K562 (cell line): ENCODE measurements at regions not wholly inside any gene's neighbourhood (a gene's known extent, or its start where the extent isn't known, plus 50 kb on each side); places are given as distances from the start of the nearest gene placed in this dataset.

Source experiments
- ATAC-seq: fragments of 200-7000 bp; cut with Tn5 transposase; 3 replicates; pipeline ENCODE4 v1.9.1; 2020; ENCODE audit warnings: moderate library complexity
- BruUV-seq: library from RNA; stranded (reverse); fragments of 400-500 nt; replicated peaks from 2 replicates; lab custom pipeline; 2021; lab: Mats Ljungman, UMichigan
- CTCF ChIA-PET: fragments of 300-600 bp; formaldehyde crosslinking; extraction: SDS; loops from one replicate; lab custom pipeline; 2021; ENCODE audit warnings: low intra/inter-chr PET ratio; lab: Yijun Ruan, JAX
- POLR2A ChIA-PET: fragments of 300-600, 350-650 bp; sonication (Branson Sonifier 250); formaldehyde crosslinking; extraction: SDS; loops from one replicate; lab custom pipeline; 2021; ENCODE audit warnings: antibody characterized with exemption, inconsistent platforms; lab: Yijun Ruan, JAX
- DNase-seq, 4 experiments: peaks; one replicate each; pipeline versions ENCODE4 v3.0.0 to v3.0.0-alpha.2; 2011 to 2018; ENCODE audit warnings: low spot score in 3 of 4, mixed read lengths in 3 of 4; ENCODE audit errors: extremely low read depth in 1 of 4
- FAIRE-seq: peaks from 2 replicates; lab custom pipeline; 2011; peaks lifted over from hg19 to GRCh38; lab: Jason Lieb, UNC
- H2AFZ ChIP-seq: 2 replicates; pipeline ENCODE4 v1.6.0; 2011; ENCODE audit warnings: low read depth, low read length, control low read depth, inconsistent platforms
- H3K27ac ChIP-seq: fragments of 200-600 bp; 3 replicates; pipeline ENCODE4 v1.8.0; 2011; ENCODE audit warnings: low read depth, mild to moderate bottlenecking, control low read depth, inconsistent platforms, low read length, moderate library complexity, mixed read lengths; ENCODE audit errors: extremely low read depth
- H3K27me3 ChIP-seq, 2 experiments: fragments of 300-600 bp in 1 of 2; 2 replicates in 1 of 2; 3 replicates in 1 of 2; pipeline versions ENCODE4 v1.6.0 to v1.8.0; 2011; ENCODE audit warnings: inconsistent platforms in 2 of 2, low read length in 2 of 2, mild to moderate bottlenecking in 1 of 2, mixed read lengths in 1 of 2, moderate library complexity in 1 of 2; ENCODE audit not compliant: control insufficient read depth in 2 of 2, insufficient read depth in 2 of 2
- H3K36me3 ChIP-seq: fragments of 300-600 bp; 3 replicates; pipeline ENCODE4 v1.8.0; 2011; ENCODE audit warnings: mild to moderate bottlenecking, low read length, inconsistent platforms; ENCODE audit not compliant: control insufficient read depth, insufficient read depth
- H3K4me1 ChIP-seq, 2 experiments: fragments of 200-600 bp in 1 of 2; replicated peaks in 1 of 2; 2 replicates in 1 of 2; 3 replicates in 1 of 2; pipeline versions ENCODE4 v1.5.1 to v1.8.0; 2011; ENCODE audit warnings: inconsistent platforms in 2 of 2, low read length in 2 of 2, mild to moderate bottlenecking in 1 of 2, mixed read lengths in 1 of 2, moderate library complexity in 1 of 2; ENCODE audit not compliant: control insufficient read depth in 2 of 2, insufficient read depth in 2 of 2
- H3K4me2 ChIP-seq: 2 replicates; pipeline ENCODE4 v1.6.1; 2011; ENCODE audit warnings: low read length, control low read depth, inconsistent platforms, mixed read lengths; ENCODE audit not compliant: insufficient read depth
- H3K4me3 ChIP-seq: fragments of 200-600 bp; sonication (generic), shearing (Covaris generic); 2 replicates; pipeline ENCODE4 v1.5.1; 2016; ENCODE audit warnings: control low read depth, inconsistent platforms
- H3K79me2 ChIP-seq: fragments of 200-600 bp; 3 replicates; pipeline ENCODE4 v1.8.0; 2011; ENCODE audit warnings: low read length, inconsistent platforms; ENCODE audit not compliant: control insufficient read depth, insufficient read depth
- H3K9ac ChIP-seq, 2 experiments: 2 replicates each; pipeline versions ENCODE4 v1.6.0 to v1.6.1; 2011; ENCODE audit warnings: low read depth in 2 of 2, low read length in 2 of 2, control low read depth in 1 of 2, inconsistent platforms in 1 of 2, mild to moderate bottlenecking in 1 of 2, mixed read lengths in 1 of 2; ENCODE audit not compliant: insufficient read depth in 1 of 2
- H3K9me1 ChIP-seq: one replicate; pipeline ENCODE4 v1.6.0; 2011; ENCODE audit warnings: inconsistent platforms, mild to moderate bottlenecking, low read length, moderate library complexity; ENCODE audit not compliant: control insufficient read depth, insufficient read depth
- H3K9me3 ChIP-seq: replicated peaks from 2 replicates; pipeline ENCODE4 v1.5.1; 2011; ENCODE audit warnings: low read depth, low read length, inconsistent platforms; ENCODE audit not compliant: control insufficient read depth, insufficient read depth
- H4K20me1 ChIP-seq: replicated peaks from 2 replicates; pipeline ENCODE4 v1.6.1; 2011; ENCODE audit warnings: low read length, inconsistent platforms, mixed read lengths; ENCODE audit not compliant: control insufficient read depth, insufficient read depth
- CEBPB ChIP-seq: fragments of 450-650 bp; IDR thresholded peaks from 2 replicates; pipeline ENCODE4 v1.6.1; 2016; ENCODE audit warnings: missing genetic modification characterization, missing compliant biosample characterization
- CEBPG ChIP-seq, 3 experiments: fragments of 200-800 bp in 1 of 3; sonication (Bioruptor generic) in 1 of 3; sonication (generic) in 1 of 3; formaldehyde crosslinking in 1 of 3; IDR thresholded peaks in 2 of 3; conservative IDR thresholded peaks in 1 of 3; 2 replicates each; pipeline versions ENCODE4 v1.6.1 to v1.8.0; 2016 to 2022; ENCODE audit warnings: missing compliant biosample characterization in 2 of 3, missing genetic modification characterization in 2 of 3, mild to moderate bottlenecking in 1 of 3, missing genetic modification reagents in 1 of 3
- GABPA ChIP-seq: fragments of 200-800 bp; sonication (Bioruptor generic); conservative IDR thresholded peaks from 2 replicates; pipeline ENCODE4 v1.6.1; 2016; ENCODE audit warnings: low read depth, missing genetic modification characterization, missing compliant biosample characterization
- KDM4B ChIP-seq, 2 experiments: fragments of 450-650 bp in 1 of 2; sonication (generic) in 1 of 2; IDR thresholded peaks; 2 replicates each; pipeline ENCODE4 v1.6.1; 2016 to 2017; ENCODE audit warnings: borderline replicate concordance in 2 of 2, antibody characterized with exemption in 1 of 2, low read depth in 1 of 2, mild to moderate bottlenecking in 1 of 2
- KLF16 ChIP-seq: IDR thresholded peaks from 2 replicates; pipeline ENCODE4 v1.6.1; 2016; ENCODE audit warnings: antibody characterized with exemption
- MAFK ChIP-seq: IDR thresholded peaks from 2 replicates; pipeline ENCODE4 v1.6.1; 2011; ENCODE audit warnings: low read length, improper control_type of control experiment
- NFXL1 ChIP-seq: fragments of 450-650 bp; formaldehyde crosslinking; IDR thresholded peaks from 2 replicates; pipeline ENCODE4 v1.4.0; 2021; ENCODE audit warnings: mild to moderate bottlenecking
- PHB ChIP-seq: fragments of 250-450 bp; sonication (Bioruptor Pico); IDR thresholded peaks from 2 replicates; pipeline ENCODE4 v1.5.0; 2021
- PML ChIP-seq: IDR thresholded peaks from 2 replicates; pipeline ENCODE4 v1.6.1; 2012; ENCODE audit warnings: low read length, inconsistent platforms
- whole genome bisulfite sequencing: fragments of 100-300 bp; shearing (Covaris generic); methylation state at CpG from one replicate; pipeline ENCODE4 v1.1.6; 2016; ENCODE audit warnings: low coverage, mixed read lengths; ENCODE audit not compliant: insufficient coverage; ENCODE audit errors: missing lambda C conversion rate; 5-methylcytosine and 5-hydroxymethylcytosine counted together
- in situ Hi-C: fragments of 300-500 bp; cut with MboI; formaldehyde crosslinking; loops from 4 replicates; pipeline ENCODE4 v1.15.0; 2018; ENCODE audit warnings: inconsistent platforms, mixed read lengths
- intact Hi-C: fragments of 100-400 bp; cut with micrococcal nuclease; formaldehyde crosslinking; loops from 2 replicates; pipeline ENCODE4 v1.14.2; 2022
- TF ChIP-seq, protein P1 (sequence below), 2 experiments: fragments of 450-650 bp; IDR thresholded peaks; 2 replicates each; pipeline ENCODE4 v1.6.1; 2016

DNA sequence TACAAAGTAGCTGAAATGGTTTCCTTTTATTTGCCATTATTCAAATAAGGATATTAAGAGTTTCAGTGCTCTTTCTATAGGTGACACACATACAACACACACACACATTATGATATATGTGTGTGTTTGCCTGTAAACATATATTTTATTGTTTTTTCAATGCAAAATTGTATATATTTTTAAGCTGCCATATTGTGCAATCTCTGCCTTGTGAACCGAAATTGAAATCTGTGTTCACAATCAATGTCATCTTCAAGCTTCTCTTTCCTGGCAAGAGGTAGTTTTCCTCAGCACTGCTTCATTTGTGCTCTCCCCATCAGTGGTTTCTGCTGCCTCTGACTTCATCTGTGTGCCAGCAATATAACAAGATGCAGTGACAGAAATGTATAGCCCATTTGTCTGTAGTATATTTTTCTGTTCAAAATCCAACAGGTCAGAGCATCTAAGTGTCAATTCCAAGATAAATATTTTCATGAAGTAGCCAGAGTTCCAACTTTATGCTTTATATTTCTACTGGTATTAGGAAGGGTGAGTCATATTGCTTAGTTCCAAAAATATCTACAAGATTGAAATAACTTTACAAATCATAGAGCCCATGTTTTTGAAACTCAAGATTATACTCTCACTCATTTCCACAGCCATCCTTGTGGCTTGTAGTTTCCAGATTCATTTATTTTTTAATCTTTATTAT lies 1704.8 kb upstream of the CDH9 start:
- in situ Hi-C loops: no loop called here
- Histone ChIP-seq H3K4me1 (no peaks in the 10 kb centered on the region), H3K9me1 (no peaks in the 10 kb centered on the region), H3K9ac (no peak overlapping the region), H3K27ac (no peak overlapping the region), H4K20me1 (no peaks in the 10 kb centered on the region), H3K36me3 (no peaks in the 10 kb centered on the region), H3K4me2 (no peak overlapping the region), H3K79me2 (no peaks in the 10 kb centered on the region), H3K27me3 (no peaks in the 10 kb centered on the region), H3K9me3 (no peaks in the 10 kb centered on the region), H2AFZ (no peak overlapping the region), H3K4me3 (no peak overlapping the region)
- no peak for DNase-seq
- 0% methylated on average over 1 of the region's 1 CpG for WGBS
- no peak for TF ChIP-seq NFXL1 (CRISPR knock-in tag)
- TF ChIP-seq MAFK: no peak
- no peak for TF ChIP-seq GABPA (tag)
- no peak for TF ChIP-seq PHB (CRISPR knock-in tag)
- TF ChIP-seq PML: no peak
- no peak for TF ChIP-seq CEBPG (CRISPR knock-in tag; IDR thresholded peaks at IDR 0.05)
- peak; percentile 31 to 87; a peak in 2 of 4 replicates for TF ChIP-seq CEBPG (tag; conservative IDR thresholded peaks at IDR 0.05 in 1 of 2, IDR thresholded peaks at IDR 0.05 in 1 of 2)
- TF ChIP-seq CEBPB (tag): 0 out of 2 replicates have a peak, but pooled peaks have one; percentile 27
- TF ChIP-seq KLF16: no peak
- TF ChIP-seq, protein P1, sequence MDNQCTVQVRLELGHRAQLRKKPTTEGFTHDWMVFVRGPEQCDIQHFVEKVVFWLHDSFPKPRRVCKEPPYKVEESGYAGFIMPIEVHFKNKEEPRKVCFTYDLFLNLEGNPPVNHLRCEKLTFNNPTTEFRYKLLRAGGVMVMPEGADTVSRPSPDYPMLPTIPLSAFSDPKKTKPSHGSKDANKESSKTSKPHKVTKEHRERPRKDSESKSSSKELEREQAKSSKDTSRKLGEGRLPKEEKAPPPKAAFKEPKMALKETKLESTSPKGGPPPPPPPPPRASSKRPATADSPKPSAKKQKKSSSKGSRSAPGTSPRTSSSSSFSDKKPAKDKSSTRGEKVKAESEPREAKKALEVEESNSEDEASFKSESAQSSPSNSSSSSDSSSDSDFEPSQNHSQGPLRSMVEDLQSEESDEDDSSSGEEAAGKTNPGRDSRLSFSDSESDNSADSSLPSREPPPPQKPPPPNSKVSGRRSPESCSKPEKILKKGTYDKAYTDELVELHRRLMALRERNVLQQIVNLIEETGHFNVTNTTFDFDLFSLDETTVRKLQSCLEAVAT (IDR thresholded peaks at IDR 0.05): no peak
- TF ChIP-seq KDM4B (IDR thresholded peaks at IDR 0.05; ENCODE audit: borderline replicate concordance in 2 of 2, low read depth in 1 of 2): no peak
- intact Hi-C loops: no loop called here
- POLR2A ChIA-PET: interaction anchor here (0.6 kb wide), 1 partner anchor 1151 kb away, joined by 3 read pairs; no protein-coding TSS in a partner anchor
- no TSS peak for BruUV-seq
- CTCF ChIA-PET: no interaction called here
- ATAC-seq: no peak
- no peak for FAIRE-seq
